SIG-M5 (cell line): ENCODE measurements at regions not wholly inside any gene's neighbourhood (a gene's known extent, or its start where the extent isn't known, plus 50 kb on each side); places are given as distances from the start of the nearest gene placed in this dataset.

Experiments used
- DNase-seq: peaks from one replicate; lab custom pipeline; 2025; lab: John Stamatoyannopoulos, UW

DNA sequence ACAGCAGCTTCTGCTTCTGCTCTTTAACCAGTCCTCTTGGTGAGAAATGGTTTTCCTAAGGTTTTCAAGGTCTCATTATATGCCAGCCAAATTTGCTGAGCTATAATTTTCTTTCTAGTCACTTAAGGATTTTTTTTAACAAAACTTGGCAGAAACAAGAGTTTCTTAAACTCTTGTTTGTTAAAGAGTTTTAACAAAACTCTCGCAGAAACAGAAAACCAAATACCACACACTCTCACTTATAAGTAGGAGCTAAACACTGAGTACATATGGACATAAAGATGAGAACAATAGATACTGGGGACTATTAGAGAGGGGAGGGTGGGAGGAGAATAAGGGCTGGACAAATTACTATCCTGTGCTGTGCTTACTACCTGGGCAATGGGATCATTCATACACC, 908.3 kb downstream of the TUSC7 start:
- no peak for DNase-seq

DNA sequence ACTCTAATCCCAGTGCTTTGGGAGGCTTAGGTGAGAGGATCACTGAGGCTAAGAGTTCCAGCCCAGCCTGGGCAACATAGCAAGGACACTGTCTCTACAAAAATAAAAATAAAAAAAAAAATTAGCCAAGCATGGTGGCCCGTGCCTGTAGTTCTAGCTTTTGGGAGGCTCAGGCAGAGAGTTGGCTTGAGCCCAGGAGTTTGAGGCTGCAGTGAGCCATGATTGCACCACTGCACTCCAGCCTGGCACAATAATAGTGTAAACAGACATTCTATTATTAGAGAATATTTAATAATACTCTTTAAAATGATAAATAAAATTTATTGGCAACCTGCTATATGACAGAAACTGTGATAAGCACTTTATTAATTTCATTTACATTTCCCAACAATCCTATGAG, 908.9 kb downstream of the TUSC7 start:
- DNase-seq, result no peak

GRCh38 chr3:117619805-117620204, 910.2 kb downstream of the TUSC7 start:
- DNase-seq, result no peak

GRCh38 chr3:117622171-117622841, 912.7 kb downstream of the TUSC7 start:
- no peak for DNase-seq

GRCh38 chr3:117624424-117624823, 914.8 kb downstream of the TUSC7 start:
- no peak for DNase-seq

DNA sequence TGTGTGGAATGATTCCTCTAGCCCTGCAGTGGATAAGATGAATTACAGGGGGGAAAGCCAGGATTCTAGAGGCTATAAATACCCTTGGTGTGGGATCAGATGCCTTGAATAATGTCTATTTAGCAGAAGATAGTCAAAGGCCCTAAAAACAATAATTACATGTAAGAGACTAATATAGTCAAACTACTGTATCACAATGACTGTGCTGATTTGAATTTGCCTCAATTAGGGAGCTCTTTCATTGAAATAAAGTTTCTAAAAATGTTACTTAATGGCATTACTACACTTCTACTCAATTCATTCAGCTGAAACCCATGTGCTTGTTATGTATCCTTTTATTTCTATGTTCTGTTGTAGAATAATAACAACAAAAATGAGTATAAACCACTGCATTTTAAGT, 915.6 kb downstream of the TUSC7 start:
- no peak for DNase-seq

DNA sequence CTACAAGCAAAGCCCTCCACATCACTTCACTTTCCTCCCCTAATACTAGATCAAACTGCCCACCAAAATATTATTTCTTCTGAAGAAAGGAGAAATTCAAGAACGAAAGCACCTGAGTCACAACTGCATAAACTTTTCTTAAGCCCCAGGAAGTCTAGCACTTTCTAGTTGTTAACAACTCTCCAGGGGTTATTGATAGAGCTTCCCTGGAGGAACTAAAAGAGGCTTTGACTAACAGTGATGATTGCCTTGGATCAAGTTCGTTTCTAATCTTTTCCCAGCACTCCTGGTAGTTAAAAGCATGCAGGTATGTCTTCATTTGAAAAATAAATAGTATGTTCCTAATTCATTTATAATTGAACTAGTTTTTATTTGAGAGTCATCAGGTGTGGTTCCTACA, 917.0 kb downstream of the TUSC7 start:
- no peak for DNase-seq

- no peak for DNase-seq
These were observed 919.3 kb downstream of the TUSC7 start for GRCh38 chr3:117628823-117629291.

DNA sequence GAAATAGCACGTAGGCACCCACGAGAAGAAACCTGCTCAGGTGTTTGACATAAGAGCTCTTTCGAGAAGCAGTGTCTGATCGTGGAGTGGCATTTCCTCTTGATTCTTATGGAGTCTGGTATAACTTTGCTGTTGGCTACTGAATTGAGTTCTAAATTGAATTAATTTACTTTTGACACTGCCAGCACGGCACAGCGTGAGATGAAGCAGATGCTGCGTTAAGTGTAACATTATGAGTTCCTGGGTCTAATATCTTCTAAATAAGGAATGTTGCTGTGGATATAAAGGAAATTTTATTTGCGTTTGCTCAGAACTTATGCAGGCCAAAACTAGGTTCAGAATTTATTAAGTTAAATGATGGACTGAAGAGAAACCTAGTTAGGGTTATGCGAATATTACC, 919.9 kb downstream of the TUSC7 start:
- no peak for DNase-seq

DNA sequence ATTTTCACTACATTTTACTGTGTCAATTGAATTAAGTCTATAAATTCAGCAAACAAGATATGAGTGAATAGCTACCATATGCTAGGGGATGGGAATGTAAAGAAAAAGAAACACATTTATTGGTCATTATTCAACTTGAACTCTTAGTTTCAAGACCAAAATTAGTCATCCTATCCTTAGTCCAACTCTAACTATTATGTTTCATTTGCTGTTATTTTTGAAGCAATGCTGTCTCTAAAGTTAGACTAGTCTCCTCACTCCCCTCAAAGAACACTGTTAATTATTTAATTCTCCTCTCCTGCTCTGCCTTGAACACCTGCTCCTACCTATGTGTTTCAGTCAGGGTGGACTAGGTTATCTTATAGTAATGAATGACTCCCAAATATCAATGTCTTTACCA, 920.9 kb downstream of the TUSC7 start:
- DNase-seq, result no peak

DNA sequence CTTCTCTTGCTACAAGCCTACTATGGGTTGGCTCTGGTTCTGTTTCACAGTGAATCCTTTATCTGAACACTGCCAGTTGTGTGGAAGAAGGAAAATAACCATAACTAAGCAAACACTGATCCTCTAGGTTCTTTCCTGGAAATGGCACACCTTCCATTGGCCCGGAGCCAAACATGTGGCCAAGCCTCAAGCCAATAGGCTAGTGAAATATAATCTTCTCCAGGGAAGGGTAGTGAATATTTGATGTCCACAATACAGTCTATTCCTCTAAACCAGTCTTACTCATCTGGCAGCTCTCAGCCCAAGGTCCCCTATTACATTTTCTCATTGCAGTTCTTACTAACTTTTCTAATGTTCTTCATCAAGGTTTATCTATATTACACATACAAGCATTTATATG, 921.3 kb downstream of the TUSC7 start:
- DNase-seq, result no peak

DNA sequence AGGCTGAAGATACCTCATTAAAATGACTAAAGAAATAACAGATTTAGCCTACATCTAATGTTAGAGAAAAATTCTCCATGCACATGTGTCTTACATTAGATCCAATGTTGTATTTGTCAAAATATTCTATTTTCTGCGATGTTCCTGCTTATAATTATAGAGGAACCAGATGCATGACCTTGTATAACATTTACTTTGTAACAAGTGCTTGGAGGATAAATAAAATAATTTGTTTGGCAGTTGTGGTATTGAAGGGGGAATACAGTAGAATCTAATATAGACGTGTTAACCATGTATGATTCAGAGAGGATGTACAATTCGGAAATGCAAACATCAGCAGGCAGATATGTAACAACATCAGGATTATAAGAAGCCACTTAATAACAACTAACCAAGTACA, 922.2 kb downstream of the TUSC7 start:
- DNase-seq, result no peak

- DNase-seq, result no peak
These were observed 922.6 kb downstream of the TUSC7 start for GRCh38 chr3:117632191-117632590.

- no peak for DNase-seq
These were observed 923.6 kb downstream of the TUSC7 start for GRCh38 chr3:117633207-117633606.

- DNase-seq, result no peak
These were observed 928.1 kb downstream of the TUSC7 start for GRCh38 chr3:117637666-117638065.

DNA sequence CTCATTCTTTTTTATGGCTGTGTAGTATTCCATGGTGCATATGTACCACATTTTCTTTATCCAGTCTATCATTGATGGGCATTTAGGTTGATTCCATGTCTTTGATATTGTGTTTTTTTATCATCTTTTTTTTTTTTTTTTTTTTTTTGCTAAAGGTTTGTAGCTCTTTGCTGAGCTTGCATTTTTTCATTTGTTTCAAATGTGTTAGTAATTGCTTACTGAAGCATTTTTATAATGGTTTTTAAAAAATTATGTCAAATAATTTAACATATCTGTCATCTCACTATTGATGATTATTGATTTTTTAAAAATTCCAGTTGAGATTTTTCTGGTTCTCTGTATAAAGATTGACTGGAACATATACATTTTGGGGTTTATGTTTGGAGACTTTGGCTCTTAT, 934.6 kb downstream of the TUSC7 start:
- no peak for DNase-seq

DNA sequence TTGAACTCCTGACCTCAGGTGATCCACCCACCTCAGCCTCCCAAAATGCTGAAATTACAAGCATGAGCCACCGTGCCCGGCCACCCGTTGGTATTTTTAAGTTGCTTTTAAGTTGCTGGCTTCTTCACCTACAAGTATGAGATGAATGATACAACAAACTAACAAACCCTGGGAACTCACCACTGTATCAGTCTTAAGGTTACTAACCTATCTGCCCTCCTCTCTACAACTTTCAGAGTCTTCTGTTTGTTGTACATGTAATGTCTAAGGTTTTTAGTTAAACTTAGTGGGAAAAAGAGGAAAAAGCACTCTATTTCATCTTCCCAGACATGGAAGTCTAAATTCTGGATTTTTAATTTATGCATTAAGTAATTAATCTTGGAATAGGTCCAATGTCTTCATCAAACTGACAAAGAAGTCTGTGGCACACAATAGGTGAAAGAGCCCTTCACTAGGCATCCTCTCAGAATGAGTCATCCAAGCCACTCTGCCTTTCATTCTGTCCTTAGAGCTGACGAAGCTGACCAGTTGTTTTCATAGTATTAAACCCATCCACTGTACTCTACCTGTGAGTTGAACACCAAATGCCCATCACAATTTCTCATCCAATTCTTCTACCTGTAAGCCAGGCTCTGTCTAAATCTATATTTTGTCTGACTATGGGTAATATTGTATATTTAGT, 936.1 kb downstream of the TUSC7 start:
- DNase-seq, result no peak

DNA sequence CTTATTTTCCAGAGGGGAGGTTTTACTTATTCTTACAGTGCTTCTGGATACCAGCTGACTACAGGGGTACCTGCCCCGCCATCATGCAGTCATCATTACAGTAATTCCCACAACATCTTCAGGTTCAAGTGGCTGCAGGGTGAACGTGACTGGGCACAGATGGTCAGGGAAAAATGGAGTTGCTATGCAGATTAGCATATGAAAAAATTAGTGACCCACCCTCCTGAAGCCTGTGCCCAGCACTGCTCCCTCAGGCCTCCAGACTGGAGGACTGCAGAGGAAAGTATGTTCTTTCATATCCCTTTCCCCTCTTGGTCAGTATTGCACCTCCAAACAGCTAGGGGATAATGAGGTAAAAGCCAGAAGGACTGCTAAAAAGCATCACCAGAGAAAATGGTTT, 937.9 kb downstream of the TUSC7 start:
- DNase-seq, result no peak

GRCh38 chr3:117651246-117651645, 941.7 kb downstream of the TUSC7 start:
- no peak for DNase-seq

GRCh38 chr3:117656391-117656790, 946.8 kb downstream of the TUSC7 start:
- no peak for DNase-seq

GRCh38 chr3:117657278-117657677, 947.7 kb downstream of the TUSC7 start:
- DNase-seq, result no peak

DNA sequence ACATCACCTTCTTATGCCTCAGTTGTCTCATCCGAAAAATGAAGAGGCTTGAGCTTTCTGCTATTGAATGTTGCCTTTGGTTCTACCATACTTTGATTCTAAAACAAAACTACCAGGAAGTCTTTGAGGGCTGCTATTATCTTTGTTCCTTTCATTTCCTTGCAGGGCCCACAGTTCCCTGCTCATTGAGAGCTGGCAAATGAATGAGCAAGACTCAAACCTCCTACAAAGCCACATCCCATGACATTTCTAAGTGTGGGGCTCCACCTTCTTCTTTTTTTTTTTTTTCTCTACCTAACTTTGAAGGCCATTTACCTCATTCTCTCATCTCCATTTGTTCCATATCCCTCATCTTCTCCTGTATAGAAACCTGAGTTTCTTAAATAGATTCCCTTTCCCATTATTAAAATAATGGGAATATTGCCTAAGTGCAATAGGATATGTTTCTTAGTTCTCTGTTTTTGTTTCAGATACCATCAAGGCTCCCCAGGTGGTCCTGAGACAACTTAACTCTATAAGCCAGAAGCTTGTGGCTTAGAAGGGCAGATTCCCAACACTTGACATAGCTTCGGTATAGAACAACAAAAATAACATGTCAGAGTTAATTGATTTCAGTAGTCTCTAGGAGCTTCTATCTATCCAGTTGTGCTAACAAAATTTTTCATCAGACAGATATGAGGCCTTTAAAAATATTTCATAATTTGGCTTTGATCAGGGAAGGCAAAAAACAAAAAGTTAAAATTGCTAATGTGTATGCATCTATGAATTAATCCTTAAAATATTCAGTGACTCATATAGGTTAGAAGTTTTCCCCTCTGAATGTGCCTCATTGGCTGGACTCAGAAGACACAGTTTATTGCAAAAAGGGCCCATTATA, 951.6 kb downstream of the TUSC7 start:
- DNase-seq, result no peak

DNA sequence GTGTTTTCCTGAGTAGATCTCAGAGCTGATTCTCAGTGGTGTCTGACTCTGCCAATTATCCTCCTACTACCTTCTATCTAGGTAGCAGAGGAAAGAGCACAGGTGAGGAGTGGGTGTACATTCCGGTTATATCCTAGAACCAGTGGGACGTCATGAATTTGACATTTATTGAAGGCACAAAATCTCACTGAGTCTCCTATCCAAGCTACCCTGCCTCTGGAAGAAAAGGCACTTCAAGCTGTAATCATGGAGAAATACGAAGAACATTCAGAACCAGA, 952.2 kb downstream of the TUSC7 start:
- no peak for DNase-seq
